Astrocyte (in vitro differentiated cells and primary cell): ENCODE measurements at regions not wholly inside any gene's neighbourhood (a gene's known extent, or its start where the extent isn't known, plus 50 kb on each side); places are given as distances from the start of the nearest gene placed in this dataset.
"Not testable (repeated sequence)": the region's sequence is repeated elsewhere in the genome, so short reads cannot be mapped to it uniquely, and the experiment has no call there.

Source experiments
- DNase-seq: peaks from one replicate; pipeline ENCODE4 v3.0.0-alpha.2; 2010; ENCODE audit warnings: low read depth
- FAIRE-seq: peaks from 2 replicates; lab custom pipeline; 2011; peaks lifted over from hg19 to GRCh38; lab: Jason Lieb, UNC
- H2AFZ ChIP-seq: 2 replicates; pipeline ENCODE4 v1.6.0; 2012; ENCODE audit warnings: low read depth, low read length, inconsistent platforms
- H3K27ac ChIP-seq: 2 replicates; pipeline ENCODE4 v1.5.1; 2011; ENCODE audit warnings: low read depth, low read length, inconsistent platforms
- H3K27me3 ChIP-seq: 2 replicates; pipeline ENCODE4 v1.6.0; 2011; ENCODE audit warnings: low read length, inconsistent platforms; ENCODE audit not compliant: insufficient read depth
- H3K36me3 ChIP-seq: 2 replicates; pipeline ENCODE4 v1.5.1; 2011; ENCODE audit warnings: low read length, inconsistent platforms; ENCODE audit not compliant: insufficient read depth
- H3K4me1 ChIP-seq: 2 replicates; pipeline ENCODE4 v1.5.1; 2011; ENCODE audit warnings: low read length, inconsistent platforms; ENCODE audit not compliant: insufficient read depth
- H3K4me2 ChIP-seq: 2 replicates; pipeline ENCODE4 v1.6.0; 2012; ENCODE audit warnings: low read length, inconsistent platforms
- H3K4me3 ChIP-seq: 2 replicates; pipeline ENCODE4 v1.5.1; 2011; ENCODE audit warnings: low read depth, mild to moderate bottlenecking, low read length, inconsistent platforms; ENCODE audit not compliant: insufficient read depth
- H3K79me2 ChIP-seq: 2 replicates; pipeline ENCODE4 v1.6.0; 2012; ENCODE audit warnings: mild to moderate bottlenecking, low read length, inconsistent platforms; ENCODE audit not compliant: insufficient read depth
- H3K9ac ChIP-seq: 2 replicates; pipeline ENCODE4 v1.6.0; 2012; ENCODE audit warnings: mild to moderate bottlenecking, low read length, inconsistent platforms
- H3K9me3 ChIP-seq: 2 replicates; pipeline ENCODE4 v1.5.1; 2012; ENCODE audit warnings: low read depth, mild to moderate bottlenecking, low read length, inconsistent platforms; ENCODE audit not compliant: insufficient read depth
- H4K20me1 ChIP-seq: 2 replicates; pipeline ENCODE4 v1.6.0; 2012; ENCODE audit warnings: low read length, inconsistent platforms; ENCODE audit not compliant: insufficient read depth
- H3K27ac Mint-ChIP-seq: one replicate; pipeline ENCODE4 v1.8.0; 2021; ENCODE audit warnings: mild to moderate bottlenecking, mixed read lengths; ENCODE audit not compliant: unreplicated experiment
- H3K27me3 Mint-ChIP-seq: one replicate; pipeline ENCODE4 v1.8.0; 2021; ENCODE audit warnings: low read depth, mixed read lengths; ENCODE audit not compliant: unreplicated experiment
- H3K36me3 Mint-ChIP-seq: one replicate; pipeline ENCODE4 v1.8.0; 2021; ENCODE audit warnings: low read depth, mixed read lengths; ENCODE audit not compliant: unreplicated experiment
- H3K4me1 Mint-ChIP-seq: one replicate; pipeline ENCODE4 v1.8.0; 2021; ENCODE audit warnings: low read depth, mixed read lengths; ENCODE audit not compliant: unreplicated experiment
- H3K4me3 Mint-ChIP-seq: one replicate; pipeline ENCODE4 v1.8.0; 2021; ENCODE audit warnings: mild to moderate bottlenecking, moderate library complexity, mixed read lengths; ENCODE audit not compliant: unreplicated experiment
- H3K9me3 Mint-ChIP-seq: one replicate; pipeline ENCODE4 v1.8.0; 2021; ENCODE audit warnings: mild to moderate bottlenecking, mixed read lengths; ENCODE audit not compliant: unreplicated experiment
- EZH2 ChIP-seq: IDR thresholded peaks from 2 replicates; pipeline ENCODE4 v1.6.1; 2012; ENCODE audit warnings: mild to moderate bottlenecking, low read length, inconsistent platforms; ENCODE audit not compliant: insufficient read depth
- TF ChIP-seq, protein P1 (sequence below): IDR thresholded peaks from 2 replicates; pipeline ENCODE4 v1.5.1; 2011; ENCODE audit warnings: low read depth, mild to moderate bottlenecking, inconsistent platforms, low read length, moderate library complexity; ENCODE audit not compliant: insufficient read depth

DNA sequence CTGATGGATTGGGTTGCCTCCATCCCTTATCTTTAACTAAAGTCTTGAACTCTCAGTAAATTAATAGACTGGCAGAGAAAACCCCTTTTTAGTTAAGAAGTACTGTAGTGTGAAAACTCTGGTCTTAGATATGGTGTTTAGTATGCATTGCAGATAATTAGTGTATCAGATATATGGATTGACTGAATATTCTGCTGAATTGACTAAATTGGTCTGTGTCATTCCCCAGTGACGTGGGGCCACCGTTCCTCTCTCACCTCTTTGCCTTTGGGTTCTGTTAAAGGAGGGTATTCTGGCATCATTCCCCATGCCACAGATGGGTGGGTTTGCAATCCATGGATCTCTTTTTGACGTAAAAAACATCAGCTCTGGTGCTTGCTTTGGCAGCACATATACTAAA is 67.1 kb upstream of the XPO1 start:
- H3K79me2 ChIP-seq, result no peaks in the 10 kb centered on the region
- DNase-seq (no peak), FAIRE-seq (no peak)
- H3K36me3 Mint-ChIP-seq, result no peaks in the 10 kb centered on the region
- TF ChIP-seq EZH2, result no peak
- no peak overlapping the region for H3K9ac ChIP-seq
- H3K4me3 Mint-ChIP-seq, result no peak overlapping the region
- H3K4me3 ChIP-seq, result no peak overlapping the region
- no peaks in the 10 kb centered on the region for H3K4me1 Mint-ChIP-seq
- H3K27ac Mint-ChIP-seq, result no peak overlapping the region
- H3K27me3 Mint-ChIP-seq, result no peaks in the 10 kb centered on the region
- H3K9me3 ChIP-seq, result no peaks in the 10 kb centered on the region
- no peaks in the 10 kb centered on the region for H3K4me1 ChIP-seq
- H3K9me3 Mint-ChIP-seq, result no peaks in the 10 kb centered on the region
- H3K36me3 ChIP-seq, result no peaks in the 10 kb centered on the region
- H3K27me3 ChIP-seq, result no peaks in the 10 kb centered on the region
- H2AFZ ChIP-seq, result no peak overlapping the region
- no peak overlapping the region for H3K4me2 ChIP-seq
- no peaks in the 10 kb centered on the region for H4K20me1 ChIP-seq
- no peak overlapping the region for H3K27ac ChIP-seq

DNA sequence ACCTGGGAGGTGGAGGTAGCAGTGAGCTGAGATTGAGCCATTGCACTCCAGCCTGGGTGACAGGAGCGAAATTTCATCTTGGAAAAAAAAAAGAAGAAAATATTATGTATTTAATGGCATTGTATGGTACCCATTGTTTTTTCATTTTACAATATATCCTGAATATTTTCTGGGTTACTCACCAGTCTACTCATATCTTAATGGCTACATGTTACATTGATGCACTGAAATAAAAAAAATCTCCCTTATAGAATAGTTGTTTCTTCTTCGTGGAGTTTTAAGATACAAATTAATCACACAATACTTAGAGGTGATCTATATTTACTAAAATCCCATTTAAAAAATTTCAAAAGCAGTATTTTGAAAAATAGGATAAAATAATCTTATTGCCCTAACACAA is 66.3 kb upstream of the XPO1 start:
- Mint-ChIP-seq H3K27ac (no peak overlapping the region), H3K4me3 (no peak overlapping the region), H3K4me1 (no peaks in the 10 kb centered on the region), H3K9me3 (no peaks in the 10 kb centered on the region), H3K27me3 (no peaks in the 10 kb centered on the region), H3K36me3 (no peaks in the 10 kb centered on the region)
- no peak overlapping the region for H2AFZ ChIP-seq
- no peak overlapping the region for H3K27ac ChIP-seq
- H4K20me1 ChIP-seq, result no peaks in the 10 kb centered on the region
- H3K36me3 ChIP-seq, result no peaks in the 10 kb centered on the region
- DNase-seq (no peak), FAIRE-seq (no peak)
- H3K9ac ChIP-seq, result no peak overlapping the region
- H3K4me2 ChIP-seq, result no peak overlapping the region
- no peak overlapping the region for H3K4me3 ChIP-seq
- H3K4me1 ChIP-seq, result no peaks in the 10 kb centered on the region
- TF ChIP-seq EZH2, result no peak
- TF ChIP-seq, protein P1, sequence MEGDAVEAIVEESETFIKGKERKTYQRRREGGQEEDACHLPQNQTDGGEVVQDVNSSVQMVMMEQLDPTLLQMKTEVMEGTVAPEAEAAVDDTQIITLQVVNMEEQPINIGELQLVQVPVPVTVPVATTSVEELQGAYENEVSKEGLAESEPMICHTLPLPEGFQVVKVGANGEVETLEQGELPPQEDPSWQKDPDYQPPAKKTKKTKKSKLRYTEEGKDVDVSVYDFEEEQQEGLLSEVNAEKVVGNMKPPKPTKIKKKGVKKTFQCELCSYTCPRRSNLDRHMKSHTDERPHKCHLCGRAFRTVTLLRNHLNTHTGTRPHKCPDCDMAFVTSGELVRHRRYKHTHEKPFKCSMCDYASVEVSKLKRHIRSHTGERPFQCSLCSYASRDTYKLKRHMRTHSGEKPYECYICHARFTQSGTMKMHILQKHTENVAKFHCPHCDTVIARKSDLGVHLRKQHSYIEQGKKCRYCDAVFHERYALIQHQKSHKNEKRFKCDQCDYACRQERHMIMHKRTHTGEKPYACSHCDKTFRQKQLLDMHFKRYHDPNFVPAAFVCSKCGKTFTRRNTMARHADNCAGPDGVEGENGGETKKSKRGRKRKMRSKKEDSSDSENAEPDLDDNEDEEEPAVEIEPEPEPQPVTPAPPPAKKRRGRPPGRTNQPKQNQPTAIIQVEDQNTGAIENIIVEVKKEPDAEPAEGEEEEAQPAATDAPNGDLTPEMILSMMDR, result no peak
- no peaks in the 10 kb centered on the region for H3K9me3 ChIP-seq
- H3K79me2 ChIP-seq, result no peaks in the 10 kb centered on the region
- H3K27me3 ChIP-seq, result no peaks in the 10 kb centered on the region

DNA sequence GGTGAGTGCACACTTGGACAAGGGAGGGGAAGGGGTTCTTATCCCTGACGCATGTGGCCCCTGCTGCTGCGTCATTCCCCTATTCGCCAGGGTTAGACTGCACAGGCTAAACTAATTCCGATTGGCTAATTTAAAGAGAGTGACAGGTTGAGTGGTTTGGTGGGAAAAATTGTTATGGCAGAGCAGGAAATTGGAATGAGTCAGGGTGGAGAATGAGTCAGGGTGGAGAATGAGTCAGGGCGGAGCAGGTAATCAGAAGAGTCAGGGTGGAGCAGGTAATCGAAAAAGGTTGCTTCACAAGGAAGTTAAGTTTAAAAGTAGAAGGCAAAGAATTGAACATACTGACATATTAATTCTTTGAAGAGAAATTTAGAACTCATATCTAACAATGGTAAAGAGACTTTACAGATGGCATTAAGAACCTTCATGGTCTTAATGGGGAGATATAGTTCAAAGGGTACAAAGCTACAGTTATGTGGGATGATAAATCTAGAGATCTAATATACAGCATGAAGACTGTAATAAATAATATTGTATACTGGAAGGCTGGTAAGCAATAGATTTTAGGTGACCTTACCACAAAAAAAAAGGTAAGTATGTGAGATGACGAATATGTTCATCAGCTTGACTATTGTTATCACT is 60.5 kb upstream of the XPO1 start:
- H3K4me3 Mint-ChIP-seq, H2AFZ ChIP-seq, H3K4me3 ChIP-seq, H3K4me1 Mint-ChIP-seq, H3K4me1 ChIP-seq, H3K27ac ChIP-seq, H3K36me3 Mint-ChIP-seq, H3K9ac ChIP-seq, H3K79me2 ChIP-seq, H3K4me2 ChIP-seq, H3K27me3 ChIP-seq, H3K27ac Mint-ChIP-seq, H3K36me3 ChIP-seq, H3K9me3 ChIP-seq, H4K20me1 ChIP-seq, H3K9me3 Mint-ChIP-seq, FAIRE-seq, H3K27me3 Mint-ChIP-seq: not testable (repeated sequence)
- peak; percentile 20 for DNase-seq
